GM21723 (cell line): ENCODE measurements at regions not wholly inside any gene's neighbourhood (a gene's known extent, or its start where the extent isn't known, plus 50 kb on each side); places are given as distances from the start of the nearest gene placed in this dataset.

ENCODE experiments used
- ATAC-seq: cut with Tn5 transposase; IDR thresholded peaks from one replicate; pipeline ENCODE4 v1.9.1; 2021; ENCODE audit warnings: mild to moderate bottlenecking, moderate library complexity; ENCODE audit not compliant: unreplicated experiment

DNA sequence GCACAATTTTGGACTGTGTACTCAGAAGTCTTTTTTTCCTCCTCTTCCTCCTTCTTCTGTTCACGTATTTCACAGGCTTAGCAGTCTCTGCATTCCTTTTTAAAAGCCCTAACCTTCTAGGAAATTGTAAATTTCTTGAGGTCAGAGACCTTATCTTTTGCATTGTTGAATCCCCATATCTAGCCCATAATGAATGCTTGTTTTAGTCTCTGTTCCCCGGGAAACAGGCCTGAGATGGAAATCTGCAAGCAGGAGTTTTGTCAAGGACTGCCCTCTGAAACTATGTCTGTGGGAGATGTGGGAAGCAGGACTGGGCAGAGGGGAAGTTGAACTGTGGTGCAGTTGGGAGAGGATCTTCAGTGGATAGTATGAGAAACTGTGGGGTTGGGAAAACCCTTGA lies 272.2 kb upstream of the DAB1 start:
- no peak for ATAC-seq

DNA sequence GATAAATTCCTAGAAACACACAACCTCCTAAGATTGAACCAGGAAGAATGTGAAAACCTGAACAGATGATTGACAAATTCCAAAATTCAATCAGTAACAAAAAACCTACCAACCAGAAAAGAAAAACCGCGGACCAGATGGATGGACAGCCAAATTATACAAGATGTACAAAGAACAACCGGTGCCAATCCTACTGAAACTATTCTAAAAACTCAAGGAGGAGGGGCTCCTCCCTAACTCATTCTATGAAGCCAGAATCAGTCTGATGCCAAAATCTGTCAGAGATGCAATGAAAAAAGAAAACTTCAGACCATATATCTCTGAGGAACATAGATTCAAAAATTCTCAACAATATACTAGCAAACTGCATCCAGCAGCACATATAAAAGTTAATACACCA lies 262.4 kb upstream of the DAB1 start:
- ATAC-seq: no peak

DNA sequence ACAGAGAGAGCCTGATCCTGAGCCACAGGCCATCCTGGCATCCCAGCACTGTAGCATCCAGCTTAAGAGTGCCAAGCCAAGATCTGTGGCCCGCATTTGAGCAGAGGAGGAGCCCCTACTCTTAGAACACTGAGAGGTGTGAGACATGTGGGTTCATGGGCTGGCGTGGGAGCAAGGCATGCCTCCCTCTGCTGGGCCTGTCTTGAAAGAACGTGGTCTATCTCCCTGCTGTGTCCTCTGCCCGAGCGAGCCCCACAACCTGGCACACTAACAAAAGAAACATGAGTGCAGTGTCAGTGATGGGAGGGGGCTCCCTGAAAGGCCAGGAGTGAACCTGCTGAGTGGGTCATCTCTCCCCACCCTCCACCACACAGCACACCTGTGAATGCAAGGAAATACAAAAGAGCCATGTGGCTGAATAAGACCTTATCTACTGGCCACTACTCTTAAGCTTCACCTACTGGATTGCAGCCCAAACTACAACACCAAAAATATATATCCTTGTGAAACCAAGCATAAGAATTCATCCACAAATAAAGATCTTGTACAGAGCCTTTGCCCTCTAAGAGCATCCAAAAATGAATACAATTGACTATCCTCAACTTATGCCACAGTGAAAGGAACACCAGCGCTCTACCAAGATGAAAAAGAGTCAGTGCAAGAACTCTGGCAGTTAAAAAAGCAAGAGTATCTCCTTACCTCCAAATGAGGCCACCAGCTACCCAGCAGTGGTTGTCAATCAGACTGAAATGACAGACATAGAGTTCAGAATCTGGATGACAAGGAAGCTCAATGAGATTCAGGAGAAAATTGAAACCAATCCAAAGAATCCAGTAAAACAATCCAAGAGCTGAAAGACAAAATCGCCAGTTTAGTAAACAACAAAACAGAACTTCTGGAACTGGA lies 259.4 kb upstream of the DAB1 start:
- ATAC-seq: no peak

DNA sequence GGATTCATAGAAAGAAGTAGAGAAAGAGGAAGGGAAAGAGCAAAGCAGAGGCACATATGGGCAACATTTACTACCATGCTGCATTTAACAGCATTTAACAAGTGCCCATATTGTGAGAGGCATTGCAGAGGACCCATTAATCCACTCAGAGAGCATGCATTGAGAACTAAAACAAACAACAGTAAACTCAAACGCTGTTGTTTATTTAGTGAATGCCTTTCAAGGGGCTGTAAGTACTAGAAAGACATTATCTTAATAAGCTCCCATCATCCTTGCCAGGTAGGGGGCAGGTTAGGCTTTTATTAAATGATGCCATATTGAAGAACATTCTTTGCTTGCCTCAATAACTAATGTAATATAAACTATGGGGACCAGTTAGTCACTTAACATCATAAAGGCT lies 254.3 kb upstream of the DAB1 start:
- no peak for ATAC-seq

DNA sequence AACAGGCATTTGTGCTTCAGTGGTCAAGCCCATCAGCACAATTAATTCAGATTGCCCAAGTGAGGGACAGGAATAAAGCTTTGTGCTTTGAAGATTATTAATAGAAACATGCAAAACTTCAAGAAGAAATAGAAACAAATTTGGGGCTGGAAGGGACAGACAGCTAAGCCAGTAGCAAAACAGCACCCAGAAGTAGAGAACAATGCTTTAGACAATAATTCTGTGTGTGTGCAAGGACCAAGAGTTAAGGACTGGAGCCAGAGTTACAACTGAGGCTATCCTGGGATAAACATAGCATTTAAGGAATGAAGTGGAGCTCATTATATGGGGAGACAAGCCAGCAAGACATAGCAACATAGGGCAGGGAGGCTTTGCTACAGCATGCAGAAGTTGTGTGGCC lies 251.9 kb upstream of the DAB1 start:
- ATAC-seq: no peak

DNA sequence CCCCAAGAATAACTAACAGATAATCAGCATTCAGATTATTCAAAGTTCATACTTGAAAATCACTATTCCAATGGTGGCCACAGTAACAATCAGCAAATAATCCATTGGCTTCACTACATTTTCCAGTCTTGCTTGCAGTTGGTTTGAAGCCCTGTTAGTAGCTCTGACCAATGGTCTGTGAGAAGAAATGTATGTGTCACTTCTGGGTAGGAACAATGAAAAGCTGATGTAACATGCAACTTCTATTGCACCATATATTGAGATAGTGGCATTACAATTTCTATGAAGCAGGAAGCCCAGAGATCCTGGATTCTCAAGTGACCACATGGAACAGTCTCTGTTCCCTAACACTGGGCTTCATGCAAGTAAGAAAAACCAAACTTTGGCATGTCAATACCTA lies 250.9 kb upstream of the DAB1 start:
- ATAC-seq: no peak

DNA sequence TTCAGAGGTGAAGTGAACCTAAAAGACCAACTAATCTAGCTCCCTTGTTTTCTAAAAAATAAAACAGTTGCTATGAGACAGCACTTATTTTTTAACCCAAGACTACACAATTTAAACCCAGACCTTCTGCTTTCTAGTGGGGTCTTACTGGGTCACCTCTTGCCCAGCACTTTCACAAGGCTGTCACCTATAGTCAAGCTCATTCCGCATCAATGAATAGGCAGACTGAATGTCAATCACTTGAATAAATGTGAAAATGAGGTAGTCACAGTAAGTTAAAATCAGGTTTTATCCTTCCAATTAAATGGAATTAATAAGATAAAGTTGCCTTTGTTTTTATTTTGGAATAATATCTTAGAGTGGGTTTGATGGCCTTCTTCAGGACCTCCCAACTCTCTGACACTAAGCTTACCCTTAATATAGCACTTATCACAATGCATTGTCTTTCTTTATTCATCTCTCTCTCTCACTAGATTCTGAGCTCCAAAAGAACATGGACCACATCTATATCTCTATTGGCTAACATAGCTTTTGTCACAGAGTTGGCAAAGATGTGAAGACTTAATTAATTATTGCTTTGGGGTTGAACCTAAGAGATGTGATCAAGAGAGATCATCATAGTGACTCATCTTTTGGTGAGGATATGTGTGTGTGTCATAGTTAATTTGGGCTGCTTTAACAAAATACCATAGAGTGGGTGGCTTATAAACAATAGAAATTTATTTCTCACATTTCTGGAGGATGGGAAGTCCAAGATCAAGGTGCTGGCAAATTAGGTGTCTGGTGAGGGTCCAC lies 248.7 kb upstream of the DAB1 start:
- ATAC-seq: no peak

DNA sequence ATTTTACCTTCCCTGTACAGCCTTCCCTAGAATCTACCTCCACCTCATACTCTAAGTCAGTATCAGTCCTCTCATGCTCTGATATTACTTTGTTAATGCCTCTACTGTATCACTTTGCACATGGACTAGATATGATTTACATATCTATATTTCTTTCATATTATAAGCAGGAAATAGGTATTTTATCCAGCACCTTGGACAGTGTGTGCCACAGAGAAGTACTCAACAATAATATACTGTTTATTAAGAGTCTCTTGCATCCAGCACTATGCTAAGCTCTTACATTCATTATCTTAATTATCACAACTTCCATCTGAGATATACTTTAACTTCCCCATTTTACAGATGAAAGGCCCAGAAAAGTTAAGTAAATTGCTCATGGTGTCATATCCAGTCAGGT lies 247.9 kb upstream of the DAB1 start:
- ATAC-seq: no peak

DNA sequence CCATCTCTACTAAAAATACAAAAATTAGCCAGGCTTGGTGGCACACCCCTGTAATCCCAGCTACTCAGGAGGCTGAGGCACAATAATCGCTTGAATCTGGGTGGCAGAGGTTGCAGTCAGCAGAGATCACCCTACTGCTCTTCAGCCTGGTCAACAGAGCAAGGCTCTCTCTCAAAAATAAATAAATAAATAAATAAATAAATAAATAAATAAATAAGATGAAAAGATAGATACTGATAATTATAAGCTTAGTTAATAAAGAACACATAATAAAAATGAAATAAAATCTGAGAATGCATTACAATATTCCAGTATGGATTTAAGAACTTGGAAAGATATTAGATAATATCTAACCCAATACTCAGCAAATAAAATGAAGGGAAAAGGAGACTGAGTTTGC lies 235.9 kb upstream of the DAB1 start:
- ATAC-seq: no peak

DNA sequence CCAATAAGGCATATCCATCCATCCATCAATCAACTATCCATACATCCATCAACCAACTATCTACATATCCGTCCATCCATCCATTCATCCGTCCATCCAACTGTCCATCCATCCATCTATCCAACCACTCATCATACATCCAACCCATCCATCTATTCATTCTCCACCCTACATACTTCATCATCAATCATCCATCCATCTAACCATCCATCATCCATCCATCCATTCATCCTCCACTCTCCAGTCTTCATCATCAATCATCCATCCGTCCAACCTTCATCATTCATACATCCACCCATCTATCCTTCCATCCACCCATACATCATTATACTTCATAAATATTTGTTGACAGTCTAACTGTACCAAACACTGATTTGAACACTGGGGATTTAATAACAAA lies 231.3 kb upstream of the DAB1 start:
- no peak for ATAC-seq

DNA sequence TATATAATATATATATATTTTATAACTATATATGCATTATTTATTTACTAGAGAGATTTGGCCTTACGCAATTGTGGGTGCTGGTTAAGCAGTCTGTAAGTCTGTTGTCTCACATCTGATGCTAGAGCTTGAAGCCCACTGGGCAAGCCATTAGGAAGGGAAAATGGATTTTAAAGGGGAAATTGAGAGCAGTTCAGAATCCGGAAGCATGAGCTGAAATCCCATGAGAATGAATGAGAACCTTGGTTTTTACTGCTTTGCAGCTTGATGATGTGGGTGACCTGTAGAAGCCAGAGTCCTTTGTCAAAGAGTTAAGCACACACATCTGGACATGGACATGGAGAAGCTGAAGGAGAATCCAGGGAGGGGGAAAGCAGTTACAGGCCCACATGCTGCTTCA lies 220.8 kb upstream of the DAB1 start:
- no peak for ATAC-seq

DNA sequence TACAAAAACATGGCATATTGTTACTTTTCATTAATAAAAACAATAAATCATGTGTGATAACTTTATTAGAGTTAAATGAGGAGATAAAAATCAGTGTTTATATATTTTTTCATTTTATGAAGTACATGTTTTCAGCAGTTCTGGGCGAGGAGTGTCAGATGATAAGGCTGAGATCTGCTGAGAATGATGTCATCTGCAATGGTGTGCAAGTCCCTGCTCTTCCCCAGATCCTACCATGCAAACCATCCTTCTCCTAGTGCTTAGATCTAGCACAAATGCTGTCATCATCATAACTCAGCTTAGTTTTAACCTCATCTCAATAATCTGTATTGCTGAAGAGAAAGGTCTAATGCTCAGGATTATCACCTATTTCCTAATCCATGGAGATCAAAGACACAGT lies 214.4 kb upstream of the DAB1 start:
- no peak for ATAC-seq

DNA sequence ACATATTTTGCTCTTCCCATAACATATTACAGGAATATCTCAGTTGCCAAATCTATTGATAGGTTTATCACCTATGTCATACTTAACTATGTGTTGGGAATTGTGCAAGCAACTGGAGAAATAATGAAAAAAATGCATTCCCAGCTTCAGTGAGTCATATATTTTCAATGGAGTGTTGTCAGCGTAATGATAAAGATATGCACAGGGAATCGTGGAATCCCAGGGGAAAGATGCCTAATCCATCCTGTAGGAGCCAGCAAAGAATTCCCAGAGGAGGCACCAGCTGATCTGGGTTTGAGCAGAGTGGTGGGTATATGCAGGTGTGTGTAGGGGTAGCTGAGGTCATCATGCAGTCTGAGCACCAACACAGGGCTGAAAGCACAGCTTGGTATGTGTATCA lies 213.3 kb upstream of the DAB1 start:
- no peak for ATAC-seq

DNA sequence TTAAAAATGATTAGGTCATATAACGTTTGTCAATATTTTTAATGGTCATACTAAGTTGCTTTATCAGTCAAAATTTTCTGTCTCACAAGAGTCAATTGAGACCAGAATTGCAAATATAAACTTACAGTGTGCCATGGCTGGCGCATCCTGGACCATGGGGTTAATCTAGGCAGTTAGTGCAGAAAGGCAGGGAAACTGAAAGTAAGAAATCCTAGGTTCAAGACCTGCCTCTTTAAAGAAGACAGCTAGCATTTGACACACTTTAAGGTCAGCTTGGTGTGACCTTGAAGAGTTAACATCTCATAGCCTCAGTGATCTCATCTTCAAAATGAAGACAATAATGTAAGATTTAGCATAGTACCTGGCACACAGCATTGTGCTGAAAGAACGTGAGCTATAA lies 210.0 kb upstream of the DAB1 start:
- no peak for ATAC-seq

DNA sequence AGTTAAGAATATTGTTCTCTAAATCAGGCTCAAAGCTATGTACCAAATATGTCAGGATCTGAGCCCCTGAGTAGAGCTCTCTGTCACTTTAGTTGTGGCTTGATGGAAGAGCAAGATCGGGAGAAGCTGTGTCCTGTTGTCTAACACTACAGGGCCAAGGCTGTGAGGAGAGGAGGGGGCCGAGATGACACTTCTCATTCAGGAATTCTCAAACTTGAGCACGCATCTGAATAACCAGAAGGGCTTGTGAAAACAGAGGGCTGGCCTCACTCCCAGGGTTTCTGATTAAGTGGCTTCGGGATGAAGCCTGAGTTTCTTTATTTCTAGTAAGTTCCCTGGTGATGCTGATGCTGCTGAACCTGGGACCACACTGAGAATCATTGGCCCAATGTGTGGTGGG lies 209.2 kb upstream of the DAB1 start:
- ATAC-seq: no peak

DNA sequence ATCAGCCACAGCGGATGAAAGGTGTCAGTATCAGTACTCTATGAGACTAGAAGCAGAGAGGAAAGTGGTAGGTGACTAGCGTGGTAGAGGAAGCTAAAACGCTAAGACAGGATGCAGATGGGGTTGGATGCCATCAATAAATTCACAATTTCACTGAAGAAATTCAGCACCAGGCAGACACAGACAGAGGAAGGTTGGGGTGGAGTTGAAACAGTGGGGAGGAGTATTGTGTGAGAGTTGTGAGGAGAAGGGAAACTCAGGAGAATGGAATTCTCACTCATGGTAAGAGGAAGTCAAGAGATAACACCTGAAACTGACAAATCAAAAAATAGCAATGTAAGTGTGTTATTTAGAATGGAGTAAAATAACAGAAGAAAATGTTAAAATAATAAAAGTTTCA lies 208.5 kb upstream of the DAB1 start:
- no peak for ATAC-seq

DNA sequence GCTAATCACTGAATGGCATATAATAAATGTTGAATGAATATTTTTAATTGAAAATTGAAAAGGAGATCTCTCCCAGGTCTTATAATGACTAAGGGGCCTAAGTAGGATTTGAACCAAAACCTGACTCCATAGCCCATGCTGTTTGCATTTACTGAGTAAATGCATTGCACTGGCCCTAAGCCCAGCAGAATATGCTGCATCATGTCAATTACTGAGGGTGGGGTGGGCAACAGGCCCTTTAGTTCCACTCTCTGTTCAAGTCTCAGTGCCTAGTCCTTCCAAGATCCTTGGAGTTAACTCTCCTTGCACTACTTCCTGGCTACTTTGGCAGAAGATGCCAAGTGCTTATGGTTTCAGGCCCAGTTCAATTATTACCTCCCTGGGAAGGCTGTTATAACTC lies 203.8 kb upstream of the DAB1 start:
- no peak for ATAC-seq

DNA sequence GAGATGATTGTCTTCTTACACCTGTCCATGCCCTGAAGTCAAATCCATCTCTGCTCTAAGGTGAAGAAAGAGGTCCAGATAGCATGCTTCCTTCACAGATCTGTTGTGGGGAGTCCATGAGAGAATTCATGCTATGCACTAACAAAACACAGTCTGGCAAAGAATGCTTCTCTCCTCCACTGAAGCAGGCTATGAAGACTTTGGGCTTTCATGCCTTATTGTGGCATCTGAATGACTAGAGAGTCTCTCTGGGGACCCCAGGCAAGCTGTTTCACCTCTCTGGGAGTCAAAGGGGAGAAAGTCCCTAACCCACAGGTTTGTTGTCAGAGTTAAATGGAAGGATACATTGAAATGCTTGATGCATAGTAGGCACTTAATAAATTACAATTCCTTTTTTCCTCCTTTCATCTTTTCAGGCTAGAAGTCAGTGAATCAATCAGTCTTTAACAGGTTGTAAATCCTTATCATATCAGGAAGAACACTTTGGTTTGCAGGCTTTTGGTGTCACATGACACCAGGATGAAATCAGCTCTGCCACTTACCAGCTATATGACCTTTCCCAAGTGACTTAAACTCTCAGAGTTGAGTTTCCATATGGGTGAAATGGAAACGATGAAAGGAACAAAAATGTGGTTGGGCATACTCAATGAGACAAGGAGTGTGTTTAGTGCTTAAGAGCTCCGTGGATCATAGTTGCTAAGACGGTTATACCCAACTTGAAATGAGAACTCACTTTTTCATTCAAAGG lies 200.1 kb upstream of the DAB1 start:
- no peak for ATAC-seq

DNA sequence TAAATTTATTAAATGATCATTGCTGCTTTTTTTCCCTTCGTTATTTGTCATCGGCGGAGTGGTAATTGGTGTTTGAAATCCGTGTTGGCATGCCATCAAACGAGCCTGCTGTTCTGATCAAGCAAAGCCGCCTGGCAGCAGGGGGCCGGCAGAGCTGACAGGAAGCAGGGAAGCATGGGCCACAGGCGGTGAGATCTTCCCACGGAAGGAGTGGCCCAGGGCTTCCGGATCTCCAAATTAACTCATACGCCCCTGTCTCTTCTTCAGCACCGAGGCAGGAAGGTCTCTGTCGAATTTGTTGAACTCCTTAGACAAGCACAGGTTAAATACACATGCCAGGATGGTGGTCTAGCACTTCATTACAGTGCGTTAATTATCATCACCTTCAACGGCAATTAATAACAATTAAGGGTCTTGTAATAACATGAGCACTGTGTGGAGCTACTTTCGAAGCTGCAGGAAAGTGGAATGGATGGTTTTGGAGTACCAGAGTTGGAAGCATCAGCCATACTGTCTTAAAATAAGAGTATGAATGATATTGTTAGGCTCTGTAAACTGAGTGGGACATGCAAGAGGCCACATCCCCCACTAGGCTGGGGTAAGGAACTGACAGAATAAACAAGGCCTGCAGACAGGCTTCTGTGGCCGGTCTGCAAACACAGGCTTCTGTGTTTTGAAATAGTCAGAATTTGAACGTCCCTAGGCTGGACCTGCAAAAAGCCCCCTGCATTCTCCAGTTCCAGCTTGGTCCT lies 199.4 kb upstream of the DAB1 start:
- no peak for ATAC-seq

DNA sequence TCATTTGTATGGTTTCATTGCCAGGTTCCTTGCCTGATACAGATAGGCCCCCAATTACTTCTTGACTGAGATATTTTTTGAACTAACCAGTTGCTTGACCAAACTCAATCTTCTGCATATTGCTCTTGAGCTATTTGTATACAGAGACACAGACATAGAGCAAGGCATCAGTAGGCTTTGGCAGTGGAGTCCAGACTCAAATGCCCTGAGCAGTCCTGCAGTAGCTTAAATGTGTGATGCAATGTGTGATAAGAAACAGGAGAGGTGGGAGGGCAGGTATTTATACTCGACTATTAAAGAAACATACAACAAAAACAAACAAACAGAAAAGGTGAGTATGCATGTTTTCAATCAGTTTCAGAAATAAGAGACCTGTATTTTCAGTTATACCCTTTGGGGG lies 197.9 kb upstream of the DAB1 start:
- no peak for ATAC-seq

DNA sequence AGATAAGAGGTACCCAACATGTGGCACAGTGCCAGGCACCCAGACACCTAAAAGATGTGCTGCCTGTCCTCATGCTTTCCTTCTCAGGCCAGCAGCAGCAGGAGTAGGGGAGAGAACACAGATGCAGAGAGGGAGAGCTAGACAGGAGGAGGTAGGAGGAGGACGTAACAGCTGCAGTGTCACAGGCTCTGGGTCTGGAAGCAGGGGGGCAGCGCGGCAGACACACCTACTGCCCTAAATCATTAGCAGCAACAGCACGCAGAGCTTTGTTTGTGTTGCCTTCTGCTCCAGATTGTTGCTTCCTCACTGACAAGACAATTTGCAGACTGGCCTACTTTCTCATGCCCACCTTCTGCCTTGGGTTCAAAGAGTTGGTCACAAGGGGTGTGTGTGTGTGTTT lies 196.7 kb upstream of the DAB1 start:
- ATAC-seq: no peak
